CD4-positive, CD25-positive, alpha-beta regulatory T cell (primary cell): ENCODE measurements at regions not wholly inside any gene's neighbourhood (a gene's known extent, or its start where the extent isn't known, plus 50 kb on each side); places are given as distances from the start of the nearest gene placed in this dataset.

Experiments used
- ATAC-seq, 2 donors: fragments of 150-1000 bp; cut with Tn5 transposase; one replicate each; pipeline ENCODE4 v1.10.0; 2021; ENCODE audit warnings: low read depth in 2 of 2, moderate number of reproducible peaks in 2 of 2, moderate library complexity in 1 of 2
- DNase-seq, 3 donors: peaks; one replicate each; pipeline versions ENCODE4 v3.0.0 to v3.0.0-alpha.2; 2012 to 2022; ENCODE audit warnings: mixed read lengths in 1 of 3
- H3K27ac ChIP-seq: one replicate; pipeline ENCODE4 v1.7.0; 2013; ENCODE audit warnings: mild to moderate bottlenecking, low read length; ENCODE audit not compliant: insufficient read depth, poor library complexity, severe bottlenecking
- H3K27me3 ChIP-seq: one replicate; pipeline ENCODE4 v1.7.0; 2013; ENCODE audit warnings: low read length; ENCODE audit not compliant: control insufficient read depth, insufficient read depth
- H3K36me3 ChIP-seq: one replicate; pipeline ENCODE4 v1.7.0; 2013; ENCODE audit warnings: mild to moderate bottlenecking, low read length, moderate library complexity; ENCODE audit not compliant: control insufficient read depth, insufficient read depth
- H3K4me1 ChIP-seq: 2 replicates; pipeline ENCODE4 v1.7.0; 2013; ENCODE audit warnings: mild to moderate bottlenecking, low read length; ENCODE audit not compliant: insufficient read depth, control insufficient read depth, poor library complexity, severe bottlenecking
- H3K4me3 ChIP-seq: one replicate; pipeline ENCODE4 v1.7.0; 2013; ENCODE audit warnings: low read depth, mild to moderate bottlenecking, low read length, moderate library complexity
- H3K9me3 ChIP-seq, 2 experiments: 1 replicate in 1 of 2; 2 replicates in 1 of 2; pipeline ENCODE4 v1.7.0; 2013; ENCODE audit warnings: low read length in 2 of 2, mild to moderate bottlenecking in 1 of 2, moderate library complexity in 1 of 2; ENCODE audit not compliant: control insufficient read depth in 2 of 2
- H3K27ac Mint-ChIP-seq, 3 donors: one replicate each; pipeline ENCODE4 v1.8.0; 2020 to 2022; ENCODE audit warnings: mild to moderate bottlenecking in 3 of 3, mixed read lengths in 3 of 3, moderate library complexity in 2 of 3
- H3K27me3 Mint-ChIP-seq: one replicate; pipeline ENCODE4 v1.8.0; 2022; ENCODE audit warnings: mild to moderate bottlenecking, mixed read lengths
- H3K36me3 Mint-ChIP-seq: one replicate; pipeline ENCODE4 v1.8.0; 2020; ENCODE audit warnings: mixed read lengths
- H3K4me1 Mint-ChIP-seq, 4 donors: one replicate each; pipeline ENCODE4 v1.8.0; 2020 to 2022; ENCODE audit warnings: mixed read lengths in 4 of 4, mild to moderate bottlenecking in 1 of 4
- H3K4me3 Mint-ChIP-seq, 4 donors: one replicate each; pipeline ENCODE4 v1.8.0; 2020 to 2022; ENCODE audit warnings: mild to moderate bottlenecking in 4 of 4, mixed read lengths in 4 of 4, moderate library complexity in 3 of 4
- H3K9me3 Mint-ChIP-seq, 7 donors: one replicate each; pipeline ENCODE4 v1.8.0; 2020 to 2022; ENCODE audit warnings: mixed read lengths in 7 of 7, mild to moderate bottlenecking in 3 of 7, moderate library complexity in 2 of 7

- Histone ChIP-seq H3K27me3 (no peaks in the 10 kb centered on the region), H3K36me3 (no peaks in the 10 kb centered on the region), H3K27ac (no peak overlapping the region), H3K9me3 (no peaks in the 10 kb centered on the region), H3K4me3 (no peak overlapping the region), H3K4me1 (no peaks in the 10 kb centered on the region)
- no peak overlapping the region for H3K4me3 Mint-ChIP-seq
- H3K27ac Mint-ChIP-seq, result no peak overlapping the region
- no peaks in the 10 kb centered on the region for H3K36me3 Mint-ChIP-seq
- H3K4me1 Mint-ChIP-seq, result no peaks in the 10 kb centered on the region
- no peaks in the 10 kb centered on the region for H3K27me3 Mint-ChIP-seq
- no peak for DNase-seq
- no peak for ATAC-seq
- H3K9me3 Mint-ChIP-seq, result peaks cover 0 to 1% (median 0%) of the 10 kb centered on the region in 7 donors
Measured at GRCh38 chr3:111359261-111360030, 182.6 kb upstream of the CD96 start.

GRCh38 chr3:111362381-111363009, 179.5 kb upstream of the CD96 start:
- H3K4me3 ChIP-seq, result no peak overlapping the region
- H3K36me3 ChIP-seq, result no peaks in the 10 kb centered on the region
- H3K36me3 Mint-ChIP-seq, result no peaks in the 10 kb centered on the region
- H3K27ac Mint-ChIP-seq, result no peak overlapping the region
- H3K27me3 Mint-ChIP-seq, result no peaks in the 10 kb centered on the region
- no peak for ATAC-seq
- H3K27me3 ChIP-seq, result no peaks in the 10 kb centered on the region
- H3K27ac ChIP-seq, result no peak overlapping the region
- no peaks in the 10 kb centered on the region for H3K9me3 ChIP-seq
- no peak overlapping the region for H3K4me3 Mint-ChIP-seq
- no peaks in the 10 kb centered on the region for H3K4me1 ChIP-seq
- H3K4me1 Mint-ChIP-seq, result no peaks in the 10 kb centered on the region
- H3K9me3 Mint-ChIP-seq, result no peaks in the 10 kb centered on the region
- DNase-seq, result no peak

- no peak overlapping the region for H3K4me3 Mint-ChIP-seq
Measured at GRCh38 chr3:111366515-111366914, 175.5 kb upstream of the CD96 start.

GRCh38 chr3:111368056-111368455, 173.9 kb upstream of the CD96 start:
- no peaks in the 10 kb centered on the region for H3K4me1 Mint-ChIP-seq
- H3K4me3 ChIP-seq, result no peak overlapping the region
- no peaks in the 10 kb centered on the region for H3K27me3 ChIP-seq
- no peak overlapping the region for H3K4me3 Mint-ChIP-seq
- no peak for DNase-seq
- H3K27me3 Mint-ChIP-seq, result no peaks in the 10 kb centered on the region
- peaks cover 6 to 17% of the 10 kb centered on the region in 2 experiments for H3K9me3 ChIP-seq
- peaks cover 4 to 21% (median 5%) of the 10 kb centered on the region in 7 donors for H3K9me3 Mint-ChIP-seq
- no peaks in the 10 kb centered on the region for H3K4me1 ChIP-seq
- no peak overlapping the region for H3K27ac Mint-ChIP-seq
- H3K36me3 Mint-ChIP-seq, result no peaks in the 10 kb centered on the region
- no peaks in the 10 kb centered on the region for H3K36me3 ChIP-seq
- H3K27ac ChIP-seq, result no peak overlapping the region
- ATAC-seq, result no peak

More at GRCh38 chr3:111366515-111366914, 175.5 kb upstream of the CD96 start:
- ATAC-seq (no peak), DNase-seq (no peak)
- H3K4me3 ChIP-seq, result no peak overlapping the region
- H3K4me1 ChIP-seq, result no peaks in the 10 kb centered on the region
- Mint-ChIP-seq H3K9me3 (peaks cover 2 to 16% (median 5%) of the 10 kb centered on the region in 7 donors), H3K4me1 (no peaks in the 10 kb centered on the region), H3K27me3 (no peaks in the 10 kb centered on the region), H3K36me3 (no peaks in the 10 kb centered on the region), H3K27ac (no peak overlapping the region)
- no peaks in the 10 kb centered on the region for H3K36me3 ChIP-seq
- H3K27ac ChIP-seq, result no peak overlapping the region
- H3K27me3 ChIP-seq, result no peaks in the 10 kb centered on the region
- peaks cover 3 to 8% of the 10 kb centered on the region in 2 experiments for H3K9me3 ChIP-seq

- no peaks in the 10 kb centered on the region for H3K4me1 Mint-ChIP-seq
- Histone ChIP-seq H3K27ac (no peak overlapping the region), H3K4me1 (no peaks in the 10 kb centered on the region), H3K4me3 (no peak overlapping the region), H3K9me3 (peaks cover 6 to 17% of the 10 kb centered on the region in 2 experiments), H3K27me3 (no peaks in the 10 kb centered on the region), H3K36me3 (no peaks in the 10 kb centered on the region)
- H3K4me3 Mint-ChIP-seq, result no peak overlapping the region
- ATAC-seq, result no peak
- H3K27ac Mint-ChIP-seq, result no peak overlapping the region
- no peaks in the 10 kb centered on the region for H3K36me3 Mint-ChIP-seq
- H3K27me3 Mint-ChIP-seq, result peaks cover 12% of the 10 kb centered on the region
- peaks cover 4 to 33% (median 13%) of the 10 kb centered on the region in 7 donors for H3K9me3 Mint-ChIP-seq
- no peak for DNase-seq
Measured at GRCh38 chr3:111369958-111370357, 172.0 kb upstream of the CD96 start.

GRCh38 chr3:111373239-111373638, 168.8 kb upstream of the CD96 start:
- Histone ChIP-seq H3K36me3 (no peaks in the 10 kb centered on the region), H3K27ac (no peak overlapping the region), H3K4me1 (no peaks in the 10 kb centered on the region), H3K27me3 (no peaks in the 10 kb centered on the region), H3K4me3 (no peak overlapping the region), H3K9me3 (peaks cover 6 to 17% of the 10 kb centered on the region in 2 experiments)
- H3K27ac Mint-ChIP-seq, result no peak overlapping the region
- ATAC-seq (no peak), DNase-seq (no peak)
- H3K9me3 Mint-ChIP-seq, result peaks cover 0 to 49% (median 15%) of the 10 kb centered on the region in 7 donors
- peaks cover 21% of the 10 kb centered on the region for H3K27me3 Mint-ChIP-seq
- H3K4me1 Mint-ChIP-seq, result no peaks in the 10 kb centered on the region
- H3K36me3 Mint-ChIP-seq, result no peaks in the 10 kb centered on the region
- peak overlapping the region in 1 of 4 donors; percentile 71 for H3K4me3 Mint-ChIP-seq

- Histone ChIP-seq H3K27ac (no peak overlapping the region), H3K27me3 (no peaks in the 10 kb centered on the region), H3K9me3 (peaks cover 6 to 17% of the 10 kb centered on the region in 2 experiments), H3K4me1 (no peaks in the 10 kb centered on the region), H3K36me3 (no peaks in the 10 kb centered on the region), H3K4me3 (no peak overlapping the region)
- no peak overlapping the region for H3K27ac Mint-ChIP-seq
- no peaks in the 10 kb centered on the region for H3K36me3 Mint-ChIP-seq
- peaks cover 0 to 49% (median 15%) of the 10 kb centered on the region in 7 donors for H3K9me3 Mint-ChIP-seq
- ATAC-seq, result no peak
- peak overlapping the region in 1 of 4 donors; percentile 58 for H3K4me3 Mint-ChIP-seq
- H3K4me1 Mint-ChIP-seq, result no peaks in the 10 kb centered on the region
- peaks cover 21% of the 10 kb centered on the region for H3K27me3 Mint-ChIP-seq
- DNase-seq, result no peak
Measured at GRCh38 chr3:111373861-111374260, 168.1 kb upstream of the CD96 start.
